Activated naive CD4-positive, alpha-beta T cell treated with anti-CD3 and anti-CD28 coated beads, Interleukin-2, amount 10 ng/mL, durations not matched to agents 7 days and 5 days (primary cell): ENCODE measurements at regions not wholly inside any gene's neighbourhood (a gene's known extent, or its start where the extent isn't known, plus 50 kb on each side); places are given as distances from the start of the nearest gene placed in this dataset.

Experiments used
- CTCF ChIA-PET: fragments of 350-600 bp; sonication (Branson Sonifier 250); formaldehyde crosslinking; loops from one replicate; lab custom pipeline; 2021; ENCODE audit warnings: antibody characterized with exemption; lab: Charles Lee
- DNase-seq: peaks from one replicate; pipeline ENCODE4 v3.0.0-alpha.2; 2020
- H3K27ac Mint-ChIP-seq: one replicate; pipeline ENCODE4 v1.8.0; 2021; ENCODE audit warnings: mild to moderate bottlenecking, moderate library complexity, mixed read lengths
- H3K27me3 Mint-ChIP-seq: one replicate; pipeline ENCODE4 v1.8.0; 2021; ENCODE audit warnings: mild to moderate bottlenecking, mixed read lengths
- H3K36me3 Mint-ChIP-seq: one replicate; pipeline ENCODE4 v1.8.0; 2021; ENCODE audit warnings: mixed read lengths
- H3K4me1 Mint-ChIP-seq: one replicate; pipeline ENCODE4 v1.8.0; 2021; ENCODE audit warnings: mixed read lengths
- H3K4me3 Mint-ChIP-seq: one replicate; pipeline ENCODE4 v1.8.0; 2021; ENCODE audit warnings: mild to moderate bottlenecking, moderate library complexity, mixed read lengths
- H3K9me3 Mint-ChIP-seq: one replicate; pipeline ENCODE4 v1.8.0; 2021; ENCODE audit warnings: mixed read lengths

GRCh38 chr6:134835993-134836392 lies 113.9 kb downstream of the ALDH8A1 start:
- H3K27me3 Mint-ChIP-seq: no peaks in the 10 kb centered on the region
- no peaks in the 10 kb centered on the region for H3K9me3 Mint-ChIP-seq
- CTCF ChIA-PET: interaction anchor here (0.7 kb wide), 1 partner anchor 96 kb away, joined by 3 read pairs; no protein-coding TSS in a partner anchor
- H3K36me3 Mint-ChIP-seq: no peaks in the 10 kb centered on the region
- DNase-seq: no peak
- H3K4me1 Mint-ChIP-seq: no peaks in the 10 kb centered on the region
- no peak overlapping the region for H3K27ac Mint-ChIP-seq
- H3K4me3 Mint-ChIP-seq: no peak overlapping the region

- Mint-ChIP-seq H3K4me1 (no peaks in the 10 kb centered on the region), H3K9me3 (no peaks in the 10 kb centered on the region), H3K4me3 (no peak overlapping the region), H3K27ac (no peak overlapping the region), H3K27me3 (peaks cover 5% of the 10 kb centered on the region), H3K36me3 (no peaks in the 10 kb centered on the region)
- CTCF ChIA-PET: no interaction called here
- no peak for DNase-seq
Observed at GRCh38 chr6:134830940-134831339, 119.0 kb downstream of the ALDH8A1 start.

DNA sequence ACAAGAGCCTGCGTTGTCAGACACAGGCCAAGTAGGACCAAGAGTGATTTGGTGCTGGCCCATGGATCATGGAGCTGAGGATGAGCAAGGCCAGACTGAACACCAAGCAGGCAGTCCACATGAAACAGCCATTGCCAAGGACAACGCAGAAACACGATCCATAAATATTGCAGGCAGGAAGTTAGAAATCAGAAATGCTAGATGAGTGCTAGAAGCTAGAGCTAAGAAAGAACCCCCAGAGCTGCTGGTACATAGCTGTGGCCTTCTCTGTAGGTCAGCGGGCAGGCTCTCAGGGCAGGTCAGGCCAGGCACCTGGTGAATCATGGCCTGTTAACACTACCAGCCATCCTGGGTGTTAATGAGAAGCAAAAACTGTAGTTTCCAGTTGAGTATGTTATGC lies 119.7 kb downstream of the ALDH8A1 start:
- CTCF ChIA-PET: interaction anchor here (0.6 kb wide), 1 partner anchor 358 kb away, joined by 4 read pairs; no protein-coding TSS in a partner anchor
- no peaks in the 10 kb centered on the region for H3K36me3 Mint-ChIP-seq
- H3K9me3 Mint-ChIP-seq: no peaks in the 10 kb centered on the region
- DNase-seq: no peak
- no peaks in the 10 kb centered on the region for H3K4me1 Mint-ChIP-seq
- no peak overlapping the region for H3K27ac Mint-ChIP-seq
- H3K27me3 Mint-ChIP-seq: peaks cover 8% of the 10 kb centered on the region
- no peak overlapping the region for H3K4me3 Mint-ChIP-seq

- Mint-ChIP-seq H3K36me3 (no peaks in the 10 kb centered on the region), H3K27ac (no peak overlapping the region), H3K4me1 (no peaks in the 10 kb centered on the region), H3K4me3 (no peak overlapping the region), H3K9me3 (no peaks in the 10 kb centered on the region), H3K27me3 (peaks cover 8% of the 10 kb centered on the region)
- no peak for DNase-seq
- CTCF ChIA-PET: interaction anchor here (1.0 kb wide), 1 partner anchor 54 kb away, joined by 3 read pairs; no protein-coding TSS in a partner anchor
Observed at GRCh38 chr6:134828641-134829040, 121.3 kb downstream of the ALDH8A1 start.

- H3K27me3 Mint-ChIP-seq: peaks cover 8% of the 10 kb centered on the region
- CTCF ChIA-PET: interaction anchor here (1.7 kb wide), 1 partner anchor 113 kb away, joined by 6 read pairs; no protein-coding TSS in a partner anchor
- no peaks in the 10 kb centered on the region for H3K36me3 Mint-ChIP-seq
- no peaks in the 10 kb centered on the region for H3K9me3 Mint-ChIP-seq
- H3K4me1 Mint-ChIP-seq: no peaks in the 10 kb centered on the region
- no peak overlapping the region for H3K4me3 Mint-ChIP-seq
- DNase-seq: no peak
- no peak overlapping the region for H3K27ac Mint-ChIP-seq
Observed at GRCh38 chr6:134826889-134827737, 122.8 kb downstream of the ALDH8A1 start.

- Mint-ChIP-seq H3K27ac (no peak overlapping the region), H3K4me1 (no peaks in the 10 kb centered on the region), H3K36me3 (no peaks in the 10 kb centered on the region), H3K27me3 (peaks cover 8% of the 10 kb centered on the region), H3K9me3 (no peaks in the 10 kb centered on the region), H3K4me3 (no peak overlapping the region)
- CTCF ChIA-PET: interaction anchor here (0.7 to 3.5 kb wide), 16 partner anchors 14 to 714 kb away, joined by 3 to 24 read pairs (median 4); no protein-coding TSS in a partner anchor
- no peak for DNase-seq
Observed at GRCh38 chr6:134823710-134824034, 126.2 kb downstream of the ALDH8A1 start.

DNA sequence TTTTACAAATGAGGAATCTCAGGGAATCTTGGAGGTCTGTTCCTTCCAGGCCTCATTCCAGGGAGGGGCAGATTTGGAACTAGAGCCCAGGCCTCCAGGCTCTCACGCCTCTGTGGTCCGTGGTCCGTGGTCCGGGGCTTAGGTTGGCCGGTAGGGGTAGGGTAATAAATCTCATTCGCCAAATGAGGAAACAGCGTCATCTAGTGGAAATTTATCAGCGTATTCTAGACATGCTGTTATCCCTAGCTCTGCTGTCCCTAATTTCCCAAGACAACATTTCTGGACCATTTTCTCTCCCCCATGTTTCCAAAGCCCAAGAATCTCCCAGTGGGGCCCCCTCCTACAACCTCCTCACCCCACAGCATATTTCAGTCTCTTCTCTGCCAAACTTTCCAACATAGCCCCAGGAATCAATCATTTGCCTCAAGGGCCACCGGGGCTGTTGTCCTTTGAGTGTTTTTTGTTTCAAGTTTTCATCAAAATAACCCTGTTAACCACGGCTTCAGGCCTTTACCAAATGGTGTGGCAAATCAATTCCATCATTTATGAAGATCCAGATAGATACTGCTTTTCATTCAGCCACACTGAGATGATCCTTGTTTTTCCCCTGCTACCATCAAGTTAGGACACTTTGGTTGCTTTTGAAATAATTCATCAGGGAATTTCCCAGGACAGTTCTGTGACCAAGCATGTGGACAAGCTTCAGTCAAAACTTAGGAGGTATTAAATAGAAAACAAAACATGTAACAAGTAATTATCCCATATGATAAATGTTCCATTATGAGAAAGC lies 126.8 kb downstream of the ALDH8A1 start:
- Mint-ChIP-seq H3K27me3 (peaks cover 8% of the 10 kb centered on the region), H3K36me3 (no peaks in the 10 kb centered on the region), H3K27ac (no peak overlapping the region), H3K4me3 (no peak overlapping the region), H3K4me1 (no peaks in the 10 kb centered on the region), H3K9me3 (no peaks in the 10 kb centered on the region)
- CTCF ChIA-PET: interaction anchor here (0.5 to 3.5 kb wide), 23 partner anchors 14 to 713 kb away, joined by 3 to 24 read pairs (median 4); no protein-coding TSS in a partner anchor
- peak; percentile 43 for DNase-seq

- Mint-ChIP-seq H3K4me3 (no peak overlapping the region), H3K9me3 (no peaks in the 10 kb centered on the region)
- no peak for DNase-seq
Observed at GRCh38 chr6:134821928-134822864, 127.7 kb downstream of the ALDH8A1 start.

GRCh38 chr6:134821397-134821796 lies 128.5 kb downstream of the ALDH8A1 start:
- Mint-ChIP-seq H3K4me3 (no peak overlapping the region), H3K36me3 (no peaks in the 10 kb centered on the region), H3K9me3 (no peaks in the 10 kb centered on the region), H3K4me1 (no peaks in the 10 kb centered on the region), H3K27me3 (peaks cover 7% of the 10 kb centered on the region), H3K27ac (no peak overlapping the region)
- no peak for DNase-seq
- CTCF ChIA-PET: interaction anchor here (1.2 to 2.5 kb wide), 3 partner anchors 186 to 698 kb away, joined by 4 to 13 read pairs (median 9); no protein-coding TSS in a partner anchor

More at GRCh38 chr6:134821928-134822864, 127.7 kb downstream of the ALDH8A1 start:
- Mint-ChIP-seq H3K4me1 (no peaks in the 10 kb centered on the region), H3K27ac (no peak overlapping the region), H3K27me3 (peaks cover 8% of the 10 kb centered on the region), H3K36me3 (no peaks in the 10 kb centered on the region)
- CTCF ChIA-PET: interaction anchor here (0.6 to 3.5 kb wide), 20 partner anchors 57 to 712 kb away, joined by 3 to 24 read pairs (median 4); no protein-coding TSS in a partner anchor

DNA sequence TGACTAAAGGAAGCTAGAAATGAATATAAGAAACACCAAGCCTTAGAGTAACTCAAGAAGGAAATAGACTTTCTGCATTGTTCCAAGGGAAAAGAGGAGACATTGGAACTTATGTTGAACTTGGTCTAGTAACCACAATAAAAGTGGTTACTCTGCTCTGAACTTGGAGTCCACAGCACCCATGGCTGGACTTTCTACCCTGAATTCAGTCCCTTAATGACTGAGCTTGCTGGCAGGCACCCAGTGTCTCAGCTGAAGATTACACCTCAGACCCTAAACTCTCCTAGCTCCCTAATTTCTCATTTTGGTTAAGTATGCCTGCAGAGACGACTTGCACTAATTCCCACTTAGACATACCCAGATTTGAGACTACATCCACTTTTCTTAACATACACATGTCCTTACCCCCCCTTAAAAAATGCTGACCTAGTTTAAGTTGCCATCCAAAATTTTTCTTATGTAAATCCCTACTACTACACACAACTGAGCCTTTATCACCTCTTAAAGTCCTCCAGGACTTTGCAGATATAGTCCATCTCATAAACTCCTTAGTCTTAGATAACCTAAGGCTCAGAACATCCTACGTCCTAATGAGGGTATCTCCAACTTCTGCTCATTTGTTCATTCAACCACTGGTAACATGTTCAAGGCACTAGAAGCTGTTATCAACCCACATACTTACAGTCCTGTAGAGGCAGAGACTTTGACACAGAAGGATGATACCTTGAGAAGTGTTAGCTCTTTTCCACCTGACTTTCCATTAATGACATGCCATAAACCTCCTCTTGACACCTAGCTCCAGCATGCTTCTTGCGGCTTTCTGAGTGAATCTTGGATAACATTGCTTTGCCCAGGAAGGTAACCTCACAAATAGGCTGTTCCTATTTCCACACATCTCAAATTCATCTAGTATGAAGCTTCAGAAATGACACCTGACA lies 129.8 kb downstream of the ALDH8A1 start:
- Mint-ChIP-seq H3K4me3 (no peak overlapping the region), H3K36me3 (no peaks in the 10 kb centered on the region), H3K9me3 (no peaks in the 10 kb centered on the region), H3K27ac (no peak overlapping the region), H3K4me1 (no peaks in the 10 kb centered on the region), H3K27me3 (no peaks in the 10 kb centered on the region)
- CTCF ChIA-PET: interaction anchor here (0.8 to 2.5 kb wide), 4 partner anchors 179 to 696 kb away, joined by 3 to 13 read pairs (median 7); no protein-coding TSS in a partner anchor
- DNase-seq: no peak

- no peak overlapping the region for H3K27ac Mint-ChIP-seq
- H3K4me1 Mint-ChIP-seq: no peaks in the 10 kb centered on the region
- H3K36me3 Mint-ChIP-seq: no peaks in the 10 kb centered on the region
- CTCF ChIA-PET: interaction anchor here (1.6 to 2.5 kb wide), 3 partner anchors 178 to 695 kb away, joined by 5 to 13 read pairs (median 9); no protein-coding TSS in a partner anchor
- H3K9me3 Mint-ChIP-seq: no peaks in the 10 kb centered on the region
- no peak for DNase-seq
- H3K4me3 Mint-ChIP-seq: no peak overlapping the region
- H3K27me3 Mint-ChIP-seq: no peaks in the 10 kb centered on the region
Observed at GRCh38 chr6:134819236-134819635, 130.7 kb downstream of the ALDH8A1 start.

DNA sequence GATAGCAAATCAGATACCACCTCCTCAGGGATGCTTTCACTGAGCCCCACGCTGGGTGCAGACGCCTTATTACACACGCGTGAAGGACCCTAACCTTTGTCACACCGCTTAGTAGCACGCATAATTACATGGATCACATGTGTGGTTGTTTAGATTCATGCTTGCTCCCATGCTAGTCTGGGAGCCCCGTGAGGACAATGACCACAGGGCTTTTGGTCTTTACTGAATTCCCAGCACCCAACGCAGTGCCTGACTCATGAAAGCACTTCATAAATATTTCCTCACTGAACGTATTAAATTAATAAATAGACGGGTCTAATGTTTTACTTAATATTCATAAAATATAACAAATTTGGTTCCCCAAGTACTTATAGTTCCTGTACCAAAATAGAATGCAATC lies 132.5 kb downstream of the ALDH8A1 start:
- Mint-ChIP-seq H3K4me3 (no peak overlapping the region), H3K36me3 (no peaks in the 10 kb centered on the region), H3K4me1 (no peaks in the 10 kb centered on the region), H3K27ac (no peak overlapping the region), H3K9me3 (no peaks in the 10 kb centered on the region), H3K27me3 (no peaks in the 10 kb centered on the region)
- no peak for DNase-seq
- CTCF ChIA-PET: no interaction called here
